Keratinocyte (primary cell): ENCODE measurements at regions not wholly inside any gene's neighbourhood (a gene's known extent, or its start where the extent isn't known, plus 50 kb on each side); places are given as distances from the start of the nearest gene placed in this dataset.

ENCODE experiments used
- EZH2 ChIP-seq: IDR thresholded peaks from one replicate; pipeline ENCODE4 v1.6.1; 2012; ENCODE audit warnings: inconsistent platforms, mild to moderate bottlenecking, low read length, moderate library complexity
- TF ChIP-seq, protein P1 (sequence below), 3 experiments: IDR thresholded peaks in 1 of 3; conservative IDR thresholded peaks in 1 of 3; optimal IDR thresholded peaks in 1 of 3; 2 replicates in 2 of 3; 3 replicates in 1 of 3; pipeline versions ENCODE3 to v1.5.1; 2011; ENCODE audit warnings: low read length in 3 of 3, mild to moderate bottlenecking in 3 of 3, moderate library complexity in 2 of 3, control low read depth in 1 of 3, inconsistent platforms in 1 of 3; ENCODE audit not compliant: insufficient read depth in 2 of 3; ENCODE audit errors: extremely low read depth in 1 of 3

- no peak for TF ChIP-seq EZH2
- TF ChIP-seq, protein P1, sequence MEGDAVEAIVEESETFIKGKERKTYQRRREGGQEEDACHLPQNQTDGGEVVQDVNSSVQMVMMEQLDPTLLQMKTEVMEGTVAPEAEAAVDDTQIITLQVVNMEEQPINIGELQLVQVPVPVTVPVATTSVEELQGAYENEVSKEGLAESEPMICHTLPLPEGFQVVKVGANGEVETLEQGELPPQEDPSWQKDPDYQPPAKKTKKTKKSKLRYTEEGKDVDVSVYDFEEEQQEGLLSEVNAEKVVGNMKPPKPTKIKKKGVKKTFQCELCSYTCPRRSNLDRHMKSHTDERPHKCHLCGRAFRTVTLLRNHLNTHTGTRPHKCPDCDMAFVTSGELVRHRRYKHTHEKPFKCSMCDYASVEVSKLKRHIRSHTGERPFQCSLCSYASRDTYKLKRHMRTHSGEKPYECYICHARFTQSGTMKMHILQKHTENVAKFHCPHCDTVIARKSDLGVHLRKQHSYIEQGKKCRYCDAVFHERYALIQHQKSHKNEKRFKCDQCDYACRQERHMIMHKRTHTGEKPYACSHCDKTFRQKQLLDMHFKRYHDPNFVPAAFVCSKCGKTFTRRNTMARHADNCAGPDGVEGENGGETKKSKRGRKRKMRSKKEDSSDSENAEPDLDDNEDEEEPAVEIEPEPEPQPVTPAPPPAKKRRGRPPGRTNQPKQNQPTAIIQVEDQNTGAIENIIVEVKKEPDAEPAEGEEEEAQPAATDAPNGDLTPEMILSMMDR (optimal IDR thresholded peaks at IDR 0.05 in 1 of 3, IDR thresholded peaks at IDR 0.05 in 1 of 3, conservative IDR thresholded peaks at IDR 0.05 in 1 of 3; ENCODE audit: extremely low read depth in 1 of 3, insufficient read depth in 2 of 3, low read length in 3 of 3), result no peak
Measured at GRCh38 chr7:136726460-136726859, 142.0 kb upstream of the CHRM2 start.
